ENCODE measurements at regions not wholly inside any gene's neighbourhood (a gene's known extent, or its start where the extent isn't known, plus 50 kb on each side); places are given as distances from the start of the nearest gene placed in this dataset.

DNA sequence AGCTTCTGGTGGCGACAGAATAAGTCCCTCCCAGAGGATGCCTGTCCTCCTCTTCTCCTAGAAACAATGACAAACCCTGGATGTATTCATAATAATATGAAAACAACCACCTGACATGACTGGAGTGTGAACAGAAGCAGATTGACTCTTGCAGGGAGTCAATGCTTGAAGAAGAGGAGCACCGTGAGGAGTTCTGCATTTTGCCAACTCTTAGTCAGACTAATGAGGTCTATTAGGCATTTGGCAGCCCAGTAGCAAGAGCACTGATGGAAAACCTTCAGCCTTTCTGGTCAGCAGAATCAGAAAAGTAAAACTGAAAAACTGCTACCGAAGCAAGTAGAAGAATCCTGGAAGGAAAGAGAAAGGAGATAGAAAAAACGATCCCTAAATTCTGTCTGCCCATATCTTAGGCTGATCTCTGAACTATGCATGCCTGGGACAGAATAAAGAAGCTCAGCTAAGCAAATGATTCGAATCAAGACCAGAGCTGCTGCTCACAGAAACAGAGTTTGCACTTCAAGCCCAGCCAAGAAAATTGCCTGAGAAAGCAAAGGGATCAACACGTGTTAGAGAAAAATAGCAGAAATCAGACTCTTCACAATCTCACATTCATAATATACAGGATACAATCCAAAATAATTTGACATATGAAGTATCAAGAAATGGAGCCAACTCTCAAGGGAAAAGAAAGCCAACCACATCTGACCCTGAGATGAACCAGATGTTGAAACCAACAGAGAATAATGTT, 69.5 kb upstream of the OSMR start:
- H3K4me1 ChIP-seq (ENCODE audit: insufficient read depth, low read length) = no peaks in the 10 kb centered on the region
- no peaks in the 10 kb centered on the region for H3K36me3 ChIP-seq (ENCODE audit: insufficient read depth, low read length)
- no peaks in the 10 kb centered on the region for H3K27me3 ChIP-seq (ENCODE audit: insufficient read depth, low read length)
- no peaks in the 10 kb centered on the region for H3K9me3 ChIP-seq (ENCODE audit: insufficient read depth, low read depth, low read length)
- no peak overlapping the region for H3K9ac ChIP-seq (ENCODE audit: low read depth, low read length)
- no peak overlapping the region for H3K4me3 ChIP-seq (ENCODE audit: low read length)
- no peak overlapping the region for H3K27ac ChIP-seq (ENCODE audit: low read depth, low read length)
- WGBS = 94% methylated on average over 6 of the region's 6 CpGs

DNA sequence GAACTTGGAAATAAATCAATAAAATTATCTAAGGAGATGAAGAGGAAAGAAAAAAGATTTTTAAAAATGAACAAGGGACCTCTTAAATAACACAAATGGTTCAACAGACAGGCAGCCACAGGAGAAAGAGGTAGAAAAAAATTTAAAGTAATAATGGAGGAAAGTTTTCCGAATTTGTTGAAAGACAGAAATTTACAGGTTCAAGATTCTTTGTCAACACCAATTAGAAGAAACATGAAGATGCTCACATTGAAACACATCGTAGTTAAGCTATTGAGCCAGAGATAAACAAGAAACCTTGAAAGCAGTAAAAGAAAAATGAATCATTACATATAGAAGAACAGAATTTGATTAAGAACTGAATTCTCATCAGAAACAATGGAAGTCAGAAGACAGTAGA, 68.7 kb upstream of the OSMR start:
- WGBS = 50% methylated on average over 1 of the region's 2 CpGs
- no peaks in the 10 kb centered on the region for H3K27me3 ChIP-seq (ENCODE audit: insufficient read depth, low read length)
- no peak overlapping the region for H3K27ac ChIP-seq (ENCODE audit: low read depth, low read length)

DNA sequence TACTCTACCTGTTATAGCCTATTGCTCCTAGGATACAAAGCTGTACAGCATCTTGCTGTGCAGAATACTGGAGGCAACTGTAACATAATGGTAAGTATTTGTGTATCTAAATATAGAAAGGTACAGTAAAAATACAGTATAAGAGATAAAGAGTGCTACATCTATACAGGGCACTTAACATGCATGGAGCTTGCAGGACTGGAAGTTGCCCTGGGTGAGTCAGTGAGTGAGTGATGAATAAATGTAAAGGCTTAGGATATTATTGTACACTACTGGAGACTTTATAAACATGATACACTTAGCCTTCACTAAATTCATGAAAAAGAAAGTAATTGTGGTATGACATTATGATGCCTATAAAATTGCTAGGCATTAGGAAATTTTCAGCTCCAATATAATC, 65.5 kb upstream of the OSMR start:
- Histone ChIP-seq H3K9ac (ENCODE audit: low read depth, low read length) (no peak overlapping the region), H3K4me1 (ENCODE audit: insufficient read depth, low read length) (no peaks in the 10 kb centered on the region), H3K4me3 (ENCODE audit: low read length) (no peak overlapping the region), H3K27ac (ENCODE audit: low read depth, low read length) (no peak overlapping the region), H3K9me3 (ENCODE audit: insufficient read depth, low read depth, low read length) (no peaks in the 10 kb centered on the region), H3K27me3 (ENCODE audit: insufficient read depth, low read length) (no peaks in the 10 kb centered on the region), H3K36me3 (ENCODE audit: insufficient read depth, low read length) (no peaks in the 10 kb centered on the region)

More for the DNA sequence above, 68.7 kb upstream of the OSMR start:
- Histone ChIP-seq H3K36me3 (ENCODE audit: insufficient read depth, low read length) (no peaks in the 10 kb centered on the region), H3K4me3 (ENCODE audit: low read length) (no peak overlapping the region), H3K9me3 (ENCODE audit: insufficient read depth, low read depth, low read length) (no peaks in the 10 kb centered on the region), H3K9ac (ENCODE audit: low read depth, low read length) (no peak overlapping the region), H3K4me1 (ENCODE audit: insufficient read depth, low read length) (no peaks in the 10 kb centered on the region)

DNA sequence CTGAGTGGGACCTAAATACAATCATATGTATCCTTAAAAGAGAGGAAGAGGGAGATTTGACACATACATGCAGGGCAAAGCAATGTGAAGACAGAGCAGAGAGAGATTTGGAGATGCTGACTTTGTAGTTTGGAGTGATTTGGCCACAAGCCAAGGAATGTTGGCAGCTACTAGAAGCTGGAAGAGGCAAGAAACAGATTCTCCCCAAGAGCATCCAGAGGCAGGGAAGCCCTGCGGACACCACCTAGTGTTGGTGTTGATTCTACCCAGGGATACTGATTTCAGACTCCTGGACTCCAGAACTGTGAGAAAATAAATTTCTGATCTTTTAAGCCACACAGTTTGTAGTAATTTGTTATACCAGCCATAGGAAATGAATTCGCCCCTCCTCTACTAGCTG, 64.9 kb upstream of the OSMR start:
- H3K27me3 ChIP-seq (ENCODE audit: insufficient read depth, low read length) = no peaks in the 10 kb centered on the region
- no peak overlapping the region for H3K4me3 ChIP-seq (ENCODE audit: low read length)
- H3K9ac ChIP-seq (ENCODE audit: low read depth, low read length) = no peak overlapping the region
- no peaks in the 10 kb centered on the region for H3K4me1 ChIP-seq (ENCODE audit: insufficient read depth, low read length)
- no peaks in the 10 kb centered on the region for H3K9me3 ChIP-seq (ENCODE audit: insufficient read depth, low read depth, low read length)
- no peaks in the 10 kb centered on the region for H3K36me3 ChIP-seq (ENCODE audit: insufficient read depth, low read length)
- 100% methylated on average over 1 of the region's 2 CpGs for WGBS
- no peak overlapping the region for H3K27ac ChIP-seq (ENCODE audit: low read depth, low read length)

DNA sequence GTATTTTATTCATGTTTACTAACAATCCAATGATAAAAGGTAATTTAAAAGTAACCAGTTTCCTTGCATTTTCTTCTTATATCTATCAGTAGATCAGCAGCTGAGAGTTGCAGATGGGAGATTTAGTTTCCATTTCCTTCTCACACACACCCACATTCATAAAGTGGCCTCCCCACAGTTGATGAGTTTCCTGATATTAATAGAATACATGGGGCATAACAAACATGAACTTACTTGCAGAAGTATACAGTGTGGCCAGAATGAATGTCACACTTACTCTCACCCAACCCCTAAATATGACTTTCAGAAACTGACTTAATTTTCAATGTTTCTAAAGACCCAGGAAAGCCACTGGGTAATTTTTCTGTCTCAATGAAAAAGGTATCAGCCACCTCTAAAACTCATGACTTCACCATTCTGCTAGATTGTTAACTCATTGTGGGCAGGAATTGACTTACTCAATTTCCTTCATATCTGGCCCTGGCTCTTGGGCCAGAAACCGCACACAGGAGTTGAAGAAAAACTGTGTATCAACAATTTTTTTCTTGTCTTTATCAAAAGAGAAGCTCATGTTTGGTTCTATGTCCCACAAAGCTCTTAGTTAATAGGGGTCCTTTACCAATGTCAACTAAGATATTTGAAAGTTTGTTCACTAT, 63.5 kb upstream of the OSMR start:
- Histone ChIP-seq H3K4me1 (ENCODE audit: insufficient read depth, low read length) (no peaks in the 10 kb centered on the region), H3K9me3 (ENCODE audit: insufficient read depth, low read depth, low read length) (no peaks in the 10 kb centered on the region), H3K9ac (ENCODE audit: low read depth, low read length) (no peak overlapping the region), H3K27ac (ENCODE audit: low read depth, low read length) (no peak overlapping the region), H3K4me3 (ENCODE audit: low read length) (no peak overlapping the region), H3K36me3 (ENCODE audit: insufficient read depth, low read length) (no peaks in the 10 kb centered on the region), H3K27me3 (ENCODE audit: insufficient read depth, low read length) (no peaks in the 10 kb centered on the region)
- WGBS = 82% methylated on average over 1 of the region's 1 CpG

DNA sequence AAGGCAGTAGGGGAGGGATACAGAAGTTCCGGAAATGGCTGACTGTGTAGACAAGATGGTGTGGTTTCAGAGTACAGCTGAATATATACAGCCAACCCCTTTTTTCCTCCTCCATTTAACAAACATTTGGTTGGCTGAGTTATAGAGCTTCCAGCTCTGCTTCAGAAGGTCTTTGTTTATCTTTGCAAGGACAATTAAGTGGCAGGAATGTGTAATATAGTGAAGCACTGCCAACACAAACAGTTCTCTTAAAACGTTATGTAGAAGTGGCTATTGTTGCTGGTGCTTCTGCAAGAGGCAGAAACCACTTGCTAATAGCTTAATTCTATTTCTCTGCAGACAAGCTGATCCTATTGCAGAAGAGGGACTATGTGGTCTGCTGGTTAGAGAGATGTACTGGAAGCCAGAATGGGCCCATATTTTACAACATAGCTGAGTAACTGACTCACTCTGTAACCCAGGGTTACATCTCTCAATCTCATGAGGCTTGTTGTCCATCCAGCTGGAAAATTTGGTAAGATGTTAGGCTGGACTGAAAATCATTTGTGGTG, 62.7 kb upstream of the OSMR start:
- Histone ChIP-seq H3K27ac (ENCODE audit: low read depth, low read length) (no peak overlapping the region), H3K9me3 (ENCODE audit: insufficient read depth, low read depth, low read length) (no peaks in the 10 kb centered on the region), H3K4me1 (ENCODE audit: insufficient read depth, low read length) (no peaks in the 10 kb centered on the region), H3K36me3 (ENCODE audit: insufficient read depth, low read length) (no peaks in the 10 kb centered on the region), H3K4me3 (ENCODE audit: low read length) (no peak overlapping the region), H3K9ac (ENCODE audit: low read depth, low read length) (no peak overlapping the region), H3K27me3 (ENCODE audit: insufficient read depth, low read length) (no peaks in the 10 kb centered on the region)
- 81% methylated on average over 1 of the region's 2 CpGs for WGBS

DNA sequence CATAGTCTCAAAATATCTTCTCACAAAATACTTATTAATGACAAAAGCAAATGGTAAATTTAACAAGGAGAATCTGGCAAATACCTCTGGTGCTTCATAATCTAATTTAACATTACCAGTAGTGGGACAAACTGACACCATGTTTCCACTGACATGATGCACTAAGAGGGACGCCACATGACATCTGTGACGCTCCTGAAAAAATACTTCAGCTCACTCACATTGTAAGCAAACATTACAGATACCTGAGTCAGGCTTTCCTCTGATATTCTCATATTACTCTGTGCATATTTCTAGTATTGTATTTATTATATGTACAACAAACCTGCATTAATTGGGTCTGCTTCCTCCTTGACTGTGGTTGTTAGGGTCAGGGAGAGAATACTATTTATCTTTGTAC, 56.7 kb upstream of the OSMR start:
- Histone ChIP-seq H3K27ac (ENCODE audit: low read depth, low read length) (no peak overlapping the region), H3K4me1 (ENCODE audit: insufficient read depth, low read length) (no peaks in the 10 kb centered on the region), H3K27me3 (ENCODE audit: insufficient read depth, low read length) (no peaks in the 10 kb centered on the region), H3K4me3 (ENCODE audit: low read length) (no peak overlapping the region), H3K36me3 (ENCODE audit: insufficient read depth, low read length) (no peaks in the 10 kb centered on the region), H3K9me3 (ENCODE audit: insufficient read depth, low read depth, low read length) (no peaks in the 10 kb centered on the region), H3K9ac (ENCODE audit: low read depth, low read length) (no peak overlapping the region)
- WGBS = 91% methylated on average over 2 of the region's 2 CpGs

DNA sequence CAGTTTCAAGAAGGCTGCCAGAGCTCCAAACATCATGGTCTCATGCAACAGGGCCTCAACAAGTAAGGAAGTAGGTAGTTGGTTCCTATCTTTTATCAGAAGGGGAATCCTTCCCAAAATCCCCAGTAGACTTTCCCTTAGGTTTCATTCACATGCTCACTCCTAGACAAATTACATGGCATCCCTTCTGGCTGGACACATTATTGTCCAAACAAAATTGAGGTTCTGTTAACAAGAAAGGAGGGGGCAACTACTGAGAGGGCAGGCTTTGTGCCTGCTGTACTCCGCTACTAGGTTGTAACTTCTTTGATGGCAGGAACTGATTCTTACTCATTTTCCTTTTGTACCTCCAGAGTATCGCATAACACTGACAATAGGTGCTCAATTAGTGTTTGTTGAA, 56.0 kb upstream of the OSMR start:
- Histone ChIP-seq H3K4me3 (ENCODE audit: low read length) (no peak overlapping the region), H3K27ac (ENCODE audit: low read depth, low read length) (no peak overlapping the region), H3K4me1 (ENCODE audit: insufficient read depth, low read length) (no peaks in the 10 kb centered on the region), H3K36me3 (ENCODE audit: insufficient read depth, low read length) (no peaks in the 10 kb centered on the region), H3K27me3 (ENCODE audit: insufficient read depth, low read length) (no peaks in the 10 kb centered on the region), H3K9ac (ENCODE audit: low read depth, low read length) (no peak overlapping the region), H3K9me3 (ENCODE audit: insufficient read depth, low read depth, low read length) (no peaks in the 10 kb centered on the region)
- WGBS = 94% methylated on average over 1 of the region's 2 CpGs

DNA sequence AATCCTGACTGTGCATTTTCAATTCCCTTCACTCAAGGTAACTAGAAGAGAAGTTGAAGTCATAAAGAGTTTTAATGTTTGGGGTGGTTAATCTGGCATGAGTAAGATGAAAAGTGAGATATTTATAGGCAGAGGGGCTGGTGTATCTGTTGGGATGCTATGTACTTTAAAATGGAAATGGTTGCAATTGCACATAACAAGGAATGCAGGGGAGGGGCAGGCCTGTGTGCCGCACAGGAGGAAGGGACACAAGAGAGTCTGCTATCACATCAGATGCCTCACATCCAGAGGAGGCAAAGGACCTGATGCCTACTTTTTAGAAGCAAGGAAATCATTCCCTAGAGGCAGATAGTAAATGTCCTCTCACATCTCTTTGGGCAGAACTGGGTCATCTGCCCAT, 55.5 kb upstream of the OSMR start:
- Histone ChIP-seq H3K27ac (ENCODE audit: low read depth, low read length) (no peak overlapping the region), H3K9me3 (ENCODE audit: insufficient read depth, low read depth, low read length) (no peaks in the 10 kb centered on the region), H3K36me3 (ENCODE audit: insufficient read depth, low read length) (no peaks in the 10 kb centered on the region), H3K9ac (ENCODE audit: low read depth, low read length) (no peak overlapping the region), H3K27me3 (ENCODE audit: insufficient read depth, low read length) (no peaks in the 10 kb centered on the region), H3K4me1 (ENCODE audit: insufficient read depth, low read length) (no peaks in the 10 kb centered on the region), H3K4me3 (ENCODE audit: low read length) (no peak overlapping the region)
- WGBS = 94% methylated on average over 1 of the region's 1 CpG

DNA sequence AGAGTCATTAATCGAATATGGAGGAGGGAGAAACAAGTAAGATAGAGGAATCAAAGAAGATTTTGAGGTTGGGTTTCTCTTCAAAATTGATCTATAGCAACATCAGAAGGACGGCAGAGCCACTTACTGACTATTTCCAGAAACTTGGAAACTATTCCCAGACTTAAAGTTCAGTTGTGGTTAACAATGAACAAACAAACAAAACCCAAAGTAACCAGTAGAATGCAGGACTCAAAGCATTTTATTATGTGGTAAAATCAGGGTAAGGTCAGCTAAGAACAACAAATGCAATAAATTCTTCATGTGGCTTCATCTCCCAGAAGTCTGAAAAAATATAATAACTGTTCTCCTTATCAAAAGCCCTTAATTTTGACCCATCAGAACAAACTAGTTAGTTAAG, 54.9 kb upstream of the OSMR start:
- no peaks in the 10 kb centered on the region for H3K27me3 ChIP-seq (ENCODE audit: insufficient read depth, low read length)
- no peaks in the 10 kb centered on the region for H3K4me1 ChIP-seq (ENCODE audit: insufficient read depth, low read length)
- H3K4me3 ChIP-seq (ENCODE audit: low read length) = no peak overlapping the region
- no peak overlapping the region for H3K27ac ChIP-seq (ENCODE audit: low read depth, low read length)
- H3K36me3 ChIP-seq (ENCODE audit: insufficient read depth, low read length) = no peaks in the 10 kb centered on the region
- no peak overlapping the region for H3K9ac ChIP-seq (ENCODE audit: low read depth, low read length)
- no peaks in the 10 kb centered on the region for H3K9me3 ChIP-seq (ENCODE audit: insufficient read depth, low read depth, low read length)
- WGBS = 90% methylated on average over 2 of the region's 2 CpGs

DNA sequence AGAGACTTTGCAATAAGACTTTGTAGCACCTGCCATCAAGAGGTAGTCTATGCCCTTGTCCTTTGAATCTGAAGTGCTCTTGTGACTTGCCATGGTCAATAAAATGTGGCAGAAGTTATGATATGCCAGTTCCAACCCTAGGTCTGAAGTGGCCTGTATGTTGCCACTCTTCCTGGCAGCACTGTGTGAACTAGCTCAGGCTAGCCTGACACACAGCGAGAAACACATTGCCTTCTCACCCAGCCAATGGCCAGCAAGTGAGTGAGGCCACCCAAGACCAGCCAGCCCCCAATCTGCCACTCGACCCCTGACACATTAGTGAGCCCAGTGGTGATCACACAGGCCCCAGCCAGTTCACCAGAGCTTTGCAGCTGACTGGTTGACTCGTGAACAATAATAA, 52.7 kb upstream of the OSMR start:
- Histone ChIP-seq H3K4me3 (ENCODE audit: low read length) (no peak overlapping the region), H3K36me3 (ENCODE audit: insufficient read depth, low read length) (no peaks in the 10 kb centered on the region), H3K27me3 (ENCODE audit: insufficient read depth, low read length) (no peaks in the 10 kb centered on the region), H3K27ac (ENCODE audit: low read depth, low read length) (no peak overlapping the region), H3K4me1 (ENCODE audit: insufficient read depth, low read length) (no peaks in the 10 kb centered on the region), H3K9ac (ENCODE audit: low read depth, low read length) (no peak overlapping the region), H3K9me3 (ENCODE audit: insufficient read depth, low read depth, low read length) (no peaks in the 10 kb centered on the region)
- WGBS = 89% methylated on average over 3 of the region's 3 CpGs
